ENCODE measurements at regions not wholly inside any gene's neighbourhood (a gene's known extent, or its start where the extent isn't known, plus 50 kb on each side); places are given as distances from the start of the nearest gene placed in this dataset.

DNA sequence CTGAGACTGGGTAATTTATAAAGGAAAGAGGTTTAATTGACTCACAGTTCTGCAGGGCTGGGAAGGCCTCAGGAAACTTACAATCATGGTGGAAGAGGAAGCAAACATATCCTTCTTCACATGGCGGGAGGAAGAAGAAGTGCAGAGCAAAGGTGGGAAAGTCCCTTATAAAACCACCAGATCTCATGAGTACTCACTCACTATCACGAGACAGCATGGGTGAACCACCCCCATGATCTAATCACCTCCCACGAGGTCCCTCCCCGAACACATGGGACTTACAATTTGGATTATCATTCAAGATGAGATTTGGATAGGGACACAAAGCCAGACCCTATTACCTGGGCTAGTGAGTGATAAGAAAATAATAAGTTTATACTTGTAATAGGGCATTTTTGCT lies 70.6 kb upstream of the HS3ST2 start:
- Histone ChIP-seq H3K4me1 (ENCODE audit: insufficient read depth, low read length, poor library complexity, severe bottlenecking) (no peaks in the 10 kb centered on the region), H3K4me3 (ENCODE audit: low read depth, low read length, poor library complexity, severe bottlenecking) (no peak overlapping the region), H3K27ac (ENCODE audit: low read depth, low read length, poor library complexity, severe bottlenecking) (no peak overlapping the region), H3K36me3 (ENCODE audit: insufficient read depth, low read length, poor library complexity, severe bottlenecking) (no peaks in the 10 kb centered on the region), H3K9me3 (ENCODE audit: low read depth, low read length, poor library complexity, severe bottlenecking) (no peaks in the 10 kb centered on the region), H3K27me3 (replicated peaks; ENCODE audit: insufficient read depth, low read depth, low read length, poor library complexity) (no peaks in the 10 kb centered on the region)
- ChIA-PET POLR2A (ENCODE audit: low non-redundant PET) (no interaction called here), CTCF (no interaction called here)
- no peak for DNase-seq (ENCODE audit: low spot score)
- TF ChIP-seq, protein P1, sequence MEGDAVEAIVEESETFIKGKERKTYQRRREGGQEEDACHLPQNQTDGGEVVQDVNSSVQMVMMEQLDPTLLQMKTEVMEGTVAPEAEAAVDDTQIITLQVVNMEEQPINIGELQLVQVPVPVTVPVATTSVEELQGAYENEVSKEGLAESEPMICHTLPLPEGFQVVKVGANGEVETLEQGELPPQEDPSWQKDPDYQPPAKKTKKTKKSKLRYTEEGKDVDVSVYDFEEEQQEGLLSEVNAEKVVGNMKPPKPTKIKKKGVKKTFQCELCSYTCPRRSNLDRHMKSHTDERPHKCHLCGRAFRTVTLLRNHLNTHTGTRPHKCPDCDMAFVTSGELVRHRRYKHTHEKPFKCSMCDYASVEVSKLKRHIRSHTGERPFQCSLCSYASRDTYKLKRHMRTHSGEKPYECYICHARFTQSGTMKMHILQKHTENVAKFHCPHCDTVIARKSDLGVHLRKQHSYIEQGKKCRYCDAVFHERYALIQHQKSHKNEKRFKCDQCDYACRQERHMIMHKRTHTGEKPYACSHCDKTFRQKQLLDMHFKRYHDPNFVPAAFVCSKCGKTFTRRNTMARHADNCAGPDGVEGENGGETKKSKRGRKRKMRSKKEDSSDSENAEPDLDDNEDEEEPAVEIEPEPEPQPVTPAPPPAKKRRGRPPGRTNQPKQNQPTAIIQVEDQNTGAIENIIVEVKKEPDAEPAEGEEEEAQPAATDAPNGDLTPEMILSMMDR (conservative IDR thresholded peaks at IDR 0.05; ENCODE audit: low read depth, low read length), result no peak
- TF ChIP-seq EZH2 (IDR thresholded peaks at IDR 0.05; ENCODE audit: borderline replicate concordance, low read depth, low read length, poor library complexity, severe bottlenecking), result no peak
- intact Hi-C loops (cut with micrococcal nuclease; ENCODE audit: unreplicated experiment), result no loop called here
- no TSS peak for BruUV-seq (replicated peaks)

GRCh38 chr16:22751104-22751667 lies 62.8 kb upstream of the HS3ST2 start:
- DNase-seq (ENCODE audit: low spot score), result no peak
- H3K9me3 ChIP-seq (ENCODE audit: low read depth, low read length, poor library complexity, severe bottlenecking), result no peaks in the 10 kb centered on the region
- H3K36me3 ChIP-seq (ENCODE audit: insufficient read depth, low read length, poor library complexity, severe bottlenecking), result no peaks in the 10 kb centered on the region
- ChIA-PET POLR2A (ENCODE audit: low non-redundant PET) (no interaction called here), CTCF (no interaction called here)
- H3K27ac ChIP-seq (ENCODE audit: low read depth, low read length, poor library complexity, severe bottlenecking), result no peak overlapping the region
- TF ChIP-seq, protein P1 (conservative IDR thresholded peaks at IDR 0.05; ENCODE audit: low read depth, low read length), result no peak
- no peak for TF ChIP-seq EZH2 (IDR thresholded peaks at IDR 0.05; ENCODE audit: borderline replicate concordance, low read depth, low read length, poor library complexity, severe bottlenecking)
- H3K27me3 ChIP-seq (replicated peaks; ENCODE audit: insufficient read depth, low read depth, low read length, poor library complexity), result peaks cover 9% of the 10 kb centered on the region
- intact Hi-C loops (cut with micrococcal nuclease; ENCODE audit: unreplicated experiment), result no loop called here
- no TSS peak for BruUV-seq (replicated peaks)
- H3K4me1 ChIP-seq (ENCODE audit: insufficient read depth, low read length, poor library complexity, severe bottlenecking), result no peaks in the 10 kb centered on the region
- no peak overlapping the region for H3K4me3 ChIP-seq (ENCODE audit: low read depth, low read length, poor library complexity, severe bottlenecking)

GRCh38 chr16:22751685-22752084 lies 62.3 kb upstream of the HS3ST2 start:
- no peak overlapping the region for H3K4me3 ChIP-seq (ENCODE audit: low read depth, low read length, poor library complexity, severe bottlenecking)
- intact Hi-C loops (cut with micrococcal nuclease; ENCODE audit: unreplicated experiment), result no loop called here
- no peaks in the 10 kb centered on the region for H3K4me1 ChIP-seq (ENCODE audit: insufficient read depth, low read length, poor library complexity, severe bottlenecking)
- H3K9me3 ChIP-seq (ENCODE audit: low read depth, low read length, poor library complexity, severe bottlenecking), result no peaks in the 10 kb centered on the region
- POLR2A ChIA-PET (ENCODE audit: low non-redundant PET), result no interaction called here
- H3K27ac ChIP-seq (ENCODE audit: low read depth, low read length, poor library complexity, severe bottlenecking), result no peak overlapping the region
- BruUV-seq (replicated peaks), result no TSS peak
- CTCF ChIA-PET, result no interaction called here
- no peaks in the 10 kb centered on the region for H3K36me3 ChIP-seq (ENCODE audit: insufficient read depth, low read length, poor library complexity, severe bottlenecking)
- TF ChIP-seq, protein P1 (conservative IDR thresholded peaks at IDR 0.05; ENCODE audit: low read depth, low read length), result no peak
- H3K27me3 ChIP-seq (replicated peaks; ENCODE audit: insufficient read depth, low read depth, low read length, poor library complexity), result peaks cover 9% of the 10 kb centered on the region
- no peak for DNase-seq (ENCODE audit: low spot score)

Measured in A673 (cell line).